ENCODE measurements at regions not wholly inside any gene's neighbourhood (a gene's known extent, or its start where the extent isn't known, plus 50 kb on each side); places are given as distances from the start of the nearest gene placed in this dataset.

DNA sequence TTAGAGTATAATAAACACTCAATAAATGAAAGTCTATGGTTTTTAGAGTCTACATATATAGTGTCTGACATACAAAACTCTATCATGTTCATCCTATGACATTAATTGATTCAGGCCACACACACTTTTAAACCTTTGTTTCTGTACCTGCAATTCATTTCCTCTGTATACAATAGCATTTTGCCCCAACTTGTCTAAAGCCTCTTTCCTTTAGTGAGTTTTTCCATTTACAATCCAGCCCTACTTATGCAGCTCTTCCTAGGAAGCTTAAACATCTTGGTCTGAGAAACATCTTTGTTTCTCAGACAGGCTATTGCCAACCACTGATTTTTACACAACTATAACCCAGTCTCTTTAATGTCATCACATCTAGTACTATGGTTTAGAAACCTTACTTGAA, 214.7 kb upstream of the SLC16A7 start:
- no peak for TF ChIP-seq POLR2A (IDR thresholded peaks at IDR 0.05)
- TF ChIP-seq, protein P1, sequence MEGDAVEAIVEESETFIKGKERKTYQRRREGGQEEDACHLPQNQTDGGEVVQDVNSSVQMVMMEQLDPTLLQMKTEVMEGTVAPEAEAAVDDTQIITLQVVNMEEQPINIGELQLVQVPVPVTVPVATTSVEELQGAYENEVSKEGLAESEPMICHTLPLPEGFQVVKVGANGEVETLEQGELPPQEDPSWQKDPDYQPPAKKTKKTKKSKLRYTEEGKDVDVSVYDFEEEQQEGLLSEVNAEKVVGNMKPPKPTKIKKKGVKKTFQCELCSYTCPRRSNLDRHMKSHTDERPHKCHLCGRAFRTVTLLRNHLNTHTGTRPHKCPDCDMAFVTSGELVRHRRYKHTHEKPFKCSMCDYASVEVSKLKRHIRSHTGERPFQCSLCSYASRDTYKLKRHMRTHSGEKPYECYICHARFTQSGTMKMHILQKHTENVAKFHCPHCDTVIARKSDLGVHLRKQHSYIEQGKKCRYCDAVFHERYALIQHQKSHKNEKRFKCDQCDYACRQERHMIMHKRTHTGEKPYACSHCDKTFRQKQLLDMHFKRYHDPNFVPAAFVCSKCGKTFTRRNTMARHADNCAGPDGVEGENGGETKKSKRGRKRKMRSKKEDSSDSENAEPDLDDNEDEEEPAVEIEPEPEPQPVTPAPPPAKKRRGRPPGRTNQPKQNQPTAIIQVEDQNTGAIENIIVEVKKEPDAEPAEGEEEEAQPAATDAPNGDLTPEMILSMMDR (IDR thresholded peaks at IDR 0.05): no peak

All from Peyer's patch (tissue), 4 donors.